ENCODE measurements at regions not wholly inside any gene's neighbourhood (a gene's known extent, or its start where the extent isn't known, plus 50 kb on each side); places are given as distances from the start of the nearest gene placed in this dataset.

- TF ChIP-seq POLR2AphosphoS5 (IDR thresholded peaks at IDR 0.05; ENCODE audit: borderline replicate concordance, low read depth, low read length) (no peak), EZH2 (IDR thresholded peaks at IDR 0.05) (no peak), FOXP2 (optimal IDR thresholded peaks at IDR 0.05; ENCODE audit: control extremely low read depth, extremely low read length, insufficient read depth) (no peak)
These were observed 58.5 kb upstream of the PARD3B start for GRCh38 chr2:204486805-204487204.
